Uterus (tissue), 2 donors: ENCODE measurements at regions not wholly inside any gene's neighbourhood (a gene's known extent, or its start where the extent isn't known, plus 50 kb on each side); places are given as distances from the start of the nearest gene placed in this dataset.

Source experiments
- CTCF ChIP-seq, 4 experiments: fragments of 200-600 bp in 2 of 4; fragments of 450-650 bp in 2 of 4; sonication (generic) in 2 of 4; IDR thresholded peaks; one replicate each; pipeline ENCODE4 v1.5.1; 2016 to 2019; ENCODE audit warnings: antibody characterized with exemption in 4 of 4, mild to moderate bottlenecking in 2 of 4, moderate library complexity in 1 of 4
- POLR2A ChIP-seq, 2 donors: fragments of 450-650 bp; IDR thresholded peaks; one replicate each; pipeline ENCODE4 v1.6.1; 2016; ENCODE audit warnings: antibody characterized with exemption in 2 of 2, mild to moderate bottlenecking in 1 of 2, moderate library complexity in 1 of 2

GRCh38 chr11:120054016-120054752 lies 83.7 kb downstream of the TRIM29 start:
- no peak for TF ChIP-seq CTCF (IDR thresholded peaks at IDR 0.05)
- no peak for TF ChIP-seq POLR2A (IDR thresholded peaks at IDR 0.05)
